Choroid plexus epithelial cell (primary cell): ENCODE measurements at regions not wholly inside any gene's neighbourhood (a gene's known extent, or its start where the extent isn't known, plus 50 kb on each side); places are given as distances from the start of the nearest gene placed in this dataset.

Experiments
- DNase-seq: peaks from one replicate; pipeline ENCODE4 v3.0.0-alpha.2; 2010; ENCODE audit warnings: low read depth
- H3K4me3 ChIP-seq: 2 replicates; pipeline ENCODE4 v1.5.1; 2011; ENCODE audit warnings: low read depth, mild to moderate bottlenecking, control low read depth, low read length, moderate library complexity
- TF ChIP-seq, protein P1 (sequence below): conservative IDR thresholded peaks from 2 replicates; pipeline ENCODE4 v1.5.1; 2011; ENCODE audit warnings: low read depth, mild to moderate bottlenecking, control low read depth, inconsistent platforms, low read length, moderate library complexity

GRCh38 chr4:97349468-97350186 lies 793.6 kb downstream of the STPG2 start:
- DNase-seq, result no peak
- TF ChIP-seq, protein P1, sequence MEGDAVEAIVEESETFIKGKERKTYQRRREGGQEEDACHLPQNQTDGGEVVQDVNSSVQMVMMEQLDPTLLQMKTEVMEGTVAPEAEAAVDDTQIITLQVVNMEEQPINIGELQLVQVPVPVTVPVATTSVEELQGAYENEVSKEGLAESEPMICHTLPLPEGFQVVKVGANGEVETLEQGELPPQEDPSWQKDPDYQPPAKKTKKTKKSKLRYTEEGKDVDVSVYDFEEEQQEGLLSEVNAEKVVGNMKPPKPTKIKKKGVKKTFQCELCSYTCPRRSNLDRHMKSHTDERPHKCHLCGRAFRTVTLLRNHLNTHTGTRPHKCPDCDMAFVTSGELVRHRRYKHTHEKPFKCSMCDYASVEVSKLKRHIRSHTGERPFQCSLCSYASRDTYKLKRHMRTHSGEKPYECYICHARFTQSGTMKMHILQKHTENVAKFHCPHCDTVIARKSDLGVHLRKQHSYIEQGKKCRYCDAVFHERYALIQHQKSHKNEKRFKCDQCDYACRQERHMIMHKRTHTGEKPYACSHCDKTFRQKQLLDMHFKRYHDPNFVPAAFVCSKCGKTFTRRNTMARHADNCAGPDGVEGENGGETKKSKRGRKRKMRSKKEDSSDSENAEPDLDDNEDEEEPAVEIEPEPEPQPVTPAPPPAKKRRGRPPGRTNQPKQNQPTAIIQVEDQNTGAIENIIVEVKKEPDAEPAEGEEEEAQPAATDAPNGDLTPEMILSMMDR, result no peak
- H3K4me3 ChIP-seq, result no peak overlapping the region

DNA sequence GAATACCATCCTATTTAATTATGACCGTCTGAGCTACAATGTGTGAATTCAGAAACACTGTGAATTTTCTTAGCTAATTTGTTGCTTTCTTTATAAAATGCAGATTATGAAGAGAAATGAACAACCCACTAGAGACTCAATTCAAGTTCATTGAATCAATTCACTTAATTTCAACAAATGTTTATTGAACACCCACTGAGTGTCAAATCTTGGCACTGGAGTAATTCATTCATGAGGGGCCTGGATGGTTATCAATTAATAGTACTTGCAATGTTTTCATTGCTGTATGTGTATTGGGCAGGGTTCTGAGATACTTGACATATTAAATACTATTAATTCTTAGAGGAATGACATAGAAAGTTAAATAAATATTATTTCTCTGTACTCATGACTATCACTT lies 789.4 kb downstream of the STPG2 start:
- DNase-seq, result no peak
- TF ChIP-seq, protein P1, result no peak

GRCh38 chr4:97359826-97360225 lies 783.5 kb downstream of the STPG2 start:
- TF ChIP-seq, protein P1, result no peak
- no peak overlapping the region for H3K4me3 ChIP-seq
- no peak for DNase-seq

More for the DNA sequence above, 789.4 kb downstream of the STPG2 start:
- no peak overlapping the region for H3K4me3 ChIP-seq

- DNase-seq, result no peak
- H3K4me3 ChIP-seq, result no peak overlapping the region
- TF ChIP-seq, protein P1, result no peak
These were observed 782.5 kb downstream of the STPG2 start for GRCh38 chr4:97360733-97361132.

- TF ChIP-seq, protein P1, result no peak
- DNase-seq, result peak; percentile 73
- H3K4me3 ChIP-seq, result no peak overlapping the region
These were observed 775.4 kb downstream of the STPG2 start for GRCh38 chr4:97367878-97368277.

DNA sequence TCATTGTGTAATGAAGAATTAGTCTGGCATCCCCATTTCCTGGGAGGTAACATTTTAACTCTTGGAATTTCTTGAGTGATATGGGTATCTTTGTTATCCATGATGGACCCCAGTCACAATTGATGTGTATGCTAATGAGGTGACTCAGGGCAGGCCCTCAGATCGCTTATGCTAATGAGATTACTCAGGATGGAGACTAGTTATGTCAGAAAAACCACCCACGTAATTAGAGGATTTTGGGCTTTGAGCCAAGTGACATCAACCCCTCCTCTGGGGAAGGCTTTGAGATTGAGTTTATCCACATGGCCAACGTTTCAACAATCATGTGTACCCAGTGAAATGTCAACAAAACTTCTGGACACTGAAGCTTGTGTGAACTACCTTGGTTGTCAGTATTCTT lies 772.7 kb downstream of the STPG2 start:
- H3K4me3 ChIP-seq, result no peak overlapping the region
- TF ChIP-seq, protein P1, result no peak
- DNase-seq, result no peak

DNA sequence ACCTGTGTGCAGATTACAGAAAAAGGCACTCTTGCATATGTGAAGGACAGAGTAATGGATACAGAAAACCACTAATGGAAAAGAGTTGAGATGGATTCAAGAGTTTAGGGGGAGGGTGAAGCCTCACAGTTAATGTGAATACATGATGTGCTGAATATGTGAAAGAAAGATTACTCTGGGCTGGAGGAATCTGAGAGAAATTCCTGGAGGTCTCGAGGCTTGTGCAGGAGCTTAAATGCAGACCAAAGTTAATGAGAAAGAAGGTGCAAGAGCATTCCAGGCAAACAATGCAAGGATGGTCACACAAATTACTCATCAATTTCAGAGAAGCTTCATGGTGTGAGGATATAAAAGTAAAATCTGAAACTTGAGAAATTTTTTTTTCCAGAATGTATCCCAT lies 768.8 kb downstream of the STPG2 start:
- no peak for DNase-seq
- H3K4me3 ChIP-seq, result no peak overlapping the region
- TF ChIP-seq, protein P1, result no peak
